HepG2 (cell line): ENCODE measurements at regions not wholly inside any gene's neighbourhood (a gene's known extent, or its start where the extent isn't known, plus 50 kb on each side); places are given as distances from the start of the nearest gene placed in this dataset.

ENCODE experiments used
- ARNT2 ChIP-seq: sonication (generic); formaldehyde crosslinking; IDR thresholded peaks from 2 replicates; pipeline ENCODE4 v1.8.0; 2022; ENCODE audit warnings: mild to moderate bottlenecking, low read depth, missing genetic modification reagents, moderate library complexity
- HDAC6 ChIP-seq: fragments of 200-600 bp; sonication (generic); IDR thresholded peaks from 2 replicates; pipeline ENCODE4 v1.7.0; 2017; ENCODE audit warnings: mild to moderate bottlenecking, antibody characterized with exemption, low read length, low read depth
- JUN ChIP-seq: sonication (generic); formaldehyde crosslinking; IDR thresholded peaks from 2 replicates; pipeline ENCODE4 v1.4.0; 2020; ENCODE audit warnings: mild to moderate bottlenecking, missing genetic modification reagents
- POLR2A ChIP-seq, 2 experiments: IDR thresholded peaks; 2 replicates each; pipeline ENCODE4 v1.6.1; 2011; ENCODE audit warnings: low read depth in 2 of 2, low read length in 2 of 2, mild to moderate bottlenecking in 1 of 2, moderate library complexity in 1 of 2; ENCODE audit not compliant: insufficient read depth in 1 of 2
- RFX5 ChIP-seq: IDR thresholded peaks from 2 replicates; pipeline ENCODE4 v1.6.1; 2011; ENCODE audit warnings: low read depth, low read length, improper control_type of control experiment
- SNRNP70 ChIP-seq: fragments of 200-400 bp; formaldehyde crosslinking; IDR thresholded peaks from 2 replicates; pipeline ENCODE4 v1.6.1; 2017; ENCODE audit warnings: mild to moderate bottlenecking, low read depth, low read length, moderate library complexity
- USF2 ChIP-seq, 2 experiments: sonication (generic) in 1 of 2; formaldehyde crosslinking in 1 of 2; IDR thresholded peaks; 2 replicates each; pipeline versions ENCODE4 v1.5.1 to v1.6.1; 2011 to 2020; ENCODE audit warnings: borderline replicate concordance in 1 of 2, low read depth in 1 of 2, low read length in 1 of 2, mild to moderate bottlenecking in 1 of 2, missing genetic modification reagents in 1 of 2, moderate library complexity in 1 of 2
- ZNF143 ChIP-seq: sonication (generic); formaldehyde crosslinking; IDR thresholded peaks from 2 replicates; pipeline ENCODE4 v1.4.0; 2020; ENCODE audit warnings: missing genetic modification reagents
- ZNF232 ChIP-seq: sonication (generic); formaldehyde crosslinking; IDR thresholded peaks from 2 replicates; pipeline ENCODE4 v1.4.0; 2020; ENCODE audit warnings: missing genetic modification reagents, borderline replicate concordance
- ZNF883 ChIP-seq: sonication (generic); formaldehyde crosslinking; IDR thresholded peaks from 2 replicates; pipeline ENCODE4 v1.5.1; 2020; ENCODE audit warnings: mild to moderate bottlenecking, missing genetic modification reagents; ENCODE audit errors: not compliant biosample characterization
- TF ChIP-seq, protein P1 (sequence below): sonication (generic); formaldehyde crosslinking; IDR thresholded peaks from 2 replicates; pipeline ENCODE4 v1.4.0; 2020; ENCODE audit warnings: missing genetic modification reagents
- TF ChIP-seq, protein P2 (sequence below): sonication (generic); formaldehyde crosslinking; IDR thresholded peaks from 2 replicates; pipeline ENCODE4 v1.5.0; 2020; ENCODE audit warnings: mild to moderate bottlenecking, missing genetic modification reagents, moderate library complexity

DNA sequence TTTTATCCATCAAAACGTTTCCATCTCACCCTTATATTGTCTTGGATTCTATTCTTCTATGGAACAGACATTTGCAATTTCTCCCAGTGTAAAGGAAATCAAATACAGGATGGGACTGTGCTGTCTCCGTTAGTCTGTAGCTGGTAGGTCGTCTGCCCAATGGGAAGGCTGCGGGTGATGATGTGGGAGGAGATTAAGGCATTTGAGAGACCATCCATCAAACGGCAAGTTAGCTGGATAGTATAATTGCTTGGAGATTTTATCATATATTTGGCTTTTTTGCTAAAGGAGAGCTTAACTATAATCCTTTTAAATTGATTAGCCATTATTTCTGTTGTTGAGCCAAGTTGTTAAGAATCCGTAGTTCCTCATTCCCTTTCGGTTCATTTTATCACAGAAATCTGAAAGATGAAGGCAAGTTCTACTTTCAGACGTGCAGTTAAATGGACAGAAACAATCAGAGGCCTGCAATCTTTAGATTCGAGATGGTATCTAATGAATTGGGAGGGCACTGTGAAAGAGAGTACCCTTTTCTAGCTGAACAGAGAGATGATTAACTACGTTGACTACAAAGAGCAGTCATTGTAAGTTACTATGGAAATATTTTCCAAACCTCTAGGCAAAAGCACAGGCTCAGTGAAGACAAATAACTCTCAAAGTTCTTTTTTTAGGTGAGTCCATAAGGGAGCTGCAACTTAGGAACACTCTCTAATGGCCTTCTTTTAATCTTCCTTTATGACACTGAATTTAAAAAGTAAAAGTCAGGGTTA is 253.3 kb upstream of the KIAA1217 start:
- TF ChIP-seq, protein P1, sequence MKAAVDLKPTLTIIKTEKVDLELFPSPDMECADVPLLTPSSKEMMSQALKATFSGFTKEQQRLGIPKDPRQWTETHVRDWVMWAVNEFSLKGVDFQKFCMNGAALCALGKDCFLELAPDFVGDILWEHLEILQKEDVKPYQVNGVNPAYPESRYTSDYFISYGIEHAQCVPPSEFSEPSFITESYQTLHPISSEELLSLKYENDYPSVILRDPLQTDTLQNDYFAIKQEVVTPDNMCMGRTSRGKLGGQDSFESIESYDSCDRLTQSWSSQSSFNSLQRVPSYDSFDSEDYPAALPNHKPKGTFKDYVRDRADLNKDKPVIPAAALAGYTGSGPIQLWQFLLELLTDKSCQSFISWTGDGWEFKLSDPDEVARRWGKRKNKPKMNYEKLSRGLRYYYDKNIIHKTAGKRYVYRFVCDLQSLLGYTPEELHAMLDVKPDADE (CRISPR knock-in tag), result no peak
- TF ChIP-seq RFX5 (no peak), USF2 (IDR thresholded peaks at IDR 0.05; ENCODE audit: low read depth, low read length) (no peak), USF2 (CRISPR knock-in tag; IDR thresholded peaks at IDR 0.05; ENCODE audit: borderline replicate concordance) (no peak), JUN (CRISPR knock-in tag) (no peak), ZNF232 (no peak), ZNF883 (no peak), ARNT2 (CRISPR knock-in tag) (no peak), POLR2A (IDR thresholded peaks at IDR 0.05; ENCODE audit: insufficient read depth in 1 of 2, low read depth in 2 of 2, low read length in 2 of 2) (no peak), ZNF143 (CRISPR knock-in tag) (no peak), SNRNP70 (no peak), HDAC6 (no peak)
- TF ChIP-seq, protein P2, sequence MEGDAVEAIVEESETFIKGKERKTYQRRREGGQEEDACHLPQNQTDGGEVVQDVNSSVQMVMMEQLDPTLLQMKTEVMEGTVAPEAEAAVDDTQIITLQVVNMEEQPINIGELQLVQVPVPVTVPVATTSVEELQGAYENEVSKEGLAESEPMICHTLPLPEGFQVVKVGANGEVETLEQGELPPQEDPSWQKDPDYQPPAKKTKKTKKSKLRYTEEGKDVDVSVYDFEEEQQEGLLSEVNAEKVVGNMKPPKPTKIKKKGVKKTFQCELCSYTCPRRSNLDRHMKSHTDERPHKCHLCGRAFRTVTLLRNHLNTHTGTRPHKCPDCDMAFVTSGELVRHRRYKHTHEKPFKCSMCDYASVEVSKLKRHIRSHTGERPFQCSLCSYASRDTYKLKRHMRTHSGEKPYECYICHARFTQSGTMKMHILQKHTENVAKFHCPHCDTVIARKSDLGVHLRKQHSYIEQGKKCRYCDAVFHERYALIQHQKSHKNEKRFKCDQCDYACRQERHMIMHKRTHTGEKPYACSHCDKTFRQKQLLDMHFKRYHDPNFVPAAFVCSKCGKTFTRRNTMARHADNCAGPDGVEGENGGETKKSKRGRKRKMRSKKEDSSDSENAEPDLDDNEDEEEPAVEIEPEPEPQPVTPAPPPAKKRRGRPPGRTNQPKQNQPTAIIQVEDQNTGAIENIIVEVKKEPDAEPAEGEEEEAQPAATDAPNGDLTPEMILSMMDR (CRISPR knock-in tag), result no peak
